ENCODE measurements at regions not wholly inside any gene's neighbourhood (a gene's known extent, or its start where the extent isn't known, plus 50 kb on each side); places are given as distances from the start of the nearest gene placed in this dataset.

- no peak for TF ChIP-seq CTCF (IDR thresholded peaks at IDR 0.05; ENCODE audit: insufficient read depth, low read length, missing control alignments)
- no peak for DNase-seq (ENCODE audit: low read depth, low spot score)
- H3K4me3 ChIP-seq (ENCODE audit: low read depth, low read length), result no peak overlapping the region
- POLR2A ChIA-PET, result no interaction called here
- CTCF ChIA-PET, result interaction anchor here (0.7 to 2.4 kb wide), 10 partner anchors 9 to 484 kb away, joined by 3 to 13 read pairs (median 4); no protein-coding TSS in a partner anchor
Observed at GRCh38 chr2:176680916-176681516, 411.8 kb downstream of the MTX2 start.

GRCh38 chr2:176681584-176682115 lies 412.4 kb downstream of the MTX2 start:
- POLR2A ChIA-PET, result interaction anchor here (0.7 kb wide), 1 partner anchor 552 kb away, joined by 3 read pairs; the partner anchor contains the start of gene HOXD8
- DNase-seq (ENCODE audit: low read depth, low spot score), result no peak
- CTCF ChIA-PET, result interaction anchor here (0.8 to 2.4 kb wide), 9 partner anchors 10 to 555 kb away, joined by 3 to 13 read pairs (median 4); no protein-coding TSS in a partner anchor
- TF ChIP-seq CTCF (IDR thresholded peaks at IDR 0.05; ENCODE audit: insufficient read depth, low read length, missing control alignments), result no peak
- no peak overlapping the region for H3K4me3 ChIP-seq (ENCODE audit: low read depth, low read length)

- ChIA-PET POLR2A (interaction anchor here (0.7 kb wide), 1 partner anchor 553 kb away, joined by 3 read pairs; the partner anchor contains the start of gene HOXD8), CTCF (interaction anchor here (1.2 to 2.4 kb wide), 5 partner anchors 11 to 555 kb away, joined by 4 to 13 read pairs (median 5); no protein-coding TSS in a partner anchor)
- H3K4me3 ChIP-seq (ENCODE audit: low read depth, low read length), result no peak overlapping the region
- no peak for TF ChIP-seq CTCF (IDR thresholded peaks at IDR 0.05; ENCODE audit: insufficient read depth, low read length, missing control alignments)
- DNase-seq (ENCODE audit: low read depth, low spot score), result no peak
Observed at GRCh38 chr2:176682278-176682677, 413.0 kb downstream of the MTX2 start.

GRCh38 chr2:176683618-176684111 lies 414.4 kb downstream of the MTX2 start:
- no peak for DNase-seq (ENCODE audit: low read depth, low spot score)
- POLR2A ChIA-PET, result no interaction called here
- TF ChIP-seq CTCF (IDR thresholded peaks at IDR 0.05; ENCODE audit: insufficient read depth, low read length, missing control alignments), result no peak
- CTCF ChIA-PET, result interaction anchor here (1.2 to 1.7 kb wide), 2 partner anchors 30 to 572 kb away, joined by 3 to 4 read pairs; no protein-coding TSS in a partner anchor
- H3K4me3 ChIP-seq (ENCODE audit: low read depth, low read length), result no peak overlapping the region

GRCh38 chr2:176685908-176686307 lies 416.7 kb downstream of the MTX2 start:
- CTCF ChIA-PET, result no interaction called here

More at GRCh38 chr2:176685908-176686307, 416.7 kb downstream of the MTX2 start:
- POLR2A ChIA-PET, result no interaction called here
- TF ChIP-seq CTCF (IDR thresholded peaks at IDR 0.05; ENCODE audit: insufficient read depth, low read length, missing control alignments), result no peak
- no peak for DNase-seq (ENCODE audit: low read depth, low spot score)
- no peak overlapping the region for H3K4me3 ChIP-seq (ENCODE audit: low read depth, low read length)

Measured in AG04449 (cell line).